HG02870 (cell line): ENCODE measurements at regions not wholly inside any gene's neighbourhood (a gene's known extent, or its start where the extent isn't known, plus 50 kb on each side); places are given as distances from the start of the nearest gene placed in this dataset.
"Not testable (repeated sequence)": the region's sequence is repeated elsewhere in the genome, so short reads cannot be mapped to it uniquely, and the experiment has no call there.

ENCODE experiments used
- ATAC-seq: cut with Tn5 transposase; IDR thresholded peaks from one replicate; pipeline ENCODE4 v1.9.1; 2021; ENCODE audit warnings: mild to moderate bottlenecking, moderate library complexity; ENCODE audit not compliant: unreplicated experiment

DNA sequence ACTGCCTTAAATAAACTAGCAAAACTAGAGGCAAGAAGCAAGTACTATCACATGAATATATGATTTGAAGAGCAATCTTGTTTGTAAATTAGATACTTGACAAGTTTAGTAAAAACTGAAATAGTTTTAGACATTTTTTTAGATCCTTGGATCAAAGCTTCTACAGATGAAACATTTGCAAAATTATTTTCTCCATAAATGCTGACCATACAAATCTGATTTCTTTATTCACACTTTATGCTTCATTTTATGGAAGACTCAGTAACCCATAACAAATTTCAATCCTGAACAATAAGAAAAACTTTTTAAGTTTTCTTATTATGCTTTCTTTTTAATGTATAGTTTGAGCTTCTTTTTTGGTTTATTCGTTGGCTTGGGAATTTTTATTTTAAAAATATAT lies 750.2 kb upstream of the SLITRK5 start:
- ATAC-seq, result no peak

- ATAC-seq, result no peak
Observed at GRCh38 chr13:86922936-86923335, 748.2 kb upstream of the SLITRK5 start.

GRCh38 chr13:86926916-86927315 lies 744.3 kb upstream of the SLITRK5 start:
- ATAC-seq, result not testable (repeated sequence)

GRCh38 chr13:86932776-86933334 lies 738.3 kb upstream of the SLITRK5 start:
- ATAC-seq, result no peak

GRCh38 chr13:86933676-86934075 lies 737.5 kb upstream of the SLITRK5 start:
- no peak for ATAC-seq

GRCh38 chr13:86937316-86937715 lies 733.9 kb upstream of the SLITRK5 start:
- ATAC-seq, result no peak

GRCh38 chr13:86945584-86945983 lies 725.6 kb upstream of the SLITRK5 start:
- ATAC-seq, result no peak

DNA sequence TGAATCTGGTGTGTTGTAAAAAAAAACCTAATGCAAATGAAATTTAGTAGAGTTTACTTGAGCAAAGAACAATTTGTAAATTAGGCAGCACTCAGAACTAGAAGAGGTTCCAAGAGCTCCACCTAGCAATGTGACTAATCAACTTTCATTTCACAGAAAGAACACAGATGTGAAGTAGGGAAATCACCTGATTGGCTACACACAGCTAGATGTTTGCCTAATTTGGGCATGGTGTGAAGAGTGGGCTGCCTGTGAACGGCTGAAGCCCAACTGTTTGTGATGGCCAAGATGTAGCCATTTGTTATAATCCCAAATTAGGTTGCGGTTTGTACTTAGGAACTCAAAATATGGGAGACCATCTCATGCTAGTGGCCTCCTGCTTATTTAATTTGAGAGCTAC lies 724.4 kb upstream of the SLITRK5 start:
- ATAC-seq, result no peak

GRCh38 chr13:86954341-86954740 lies 716.8 kb upstream of the SLITRK5 start:
- no peak for ATAC-seq

- no peak for ATAC-seq
Observed at GRCh38 chr13:86960876-86961275, 710.3 kb upstream of the SLITRK5 start.

- ATAC-seq, result no peak
Observed at GRCh38 chr13:86974251-86974994, 696.7 kb upstream of the SLITRK5 start.

DNA sequence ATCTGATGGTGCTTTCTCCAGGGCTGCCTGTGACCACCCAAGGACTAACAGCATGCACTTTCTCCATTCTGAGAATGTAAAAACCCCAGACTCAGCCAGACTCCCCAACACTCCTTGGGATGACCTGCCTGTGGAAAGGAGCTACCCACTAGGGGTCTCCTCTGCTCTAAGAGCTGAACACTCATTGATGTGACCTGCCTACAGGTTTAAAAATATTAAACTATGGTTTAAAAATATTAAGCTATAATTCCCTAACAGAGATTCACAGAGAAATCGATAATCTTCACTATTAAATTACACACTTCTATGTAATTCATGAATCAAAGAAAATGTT lies 696.2 kb upstream of the SLITRK5 start:
- no peak for ATAC-seq

- ATAC-seq, result no peak
Observed at GRCh38 chr13:86976521-86977324, 694.4 kb upstream of the SLITRK5 start.

DNA sequence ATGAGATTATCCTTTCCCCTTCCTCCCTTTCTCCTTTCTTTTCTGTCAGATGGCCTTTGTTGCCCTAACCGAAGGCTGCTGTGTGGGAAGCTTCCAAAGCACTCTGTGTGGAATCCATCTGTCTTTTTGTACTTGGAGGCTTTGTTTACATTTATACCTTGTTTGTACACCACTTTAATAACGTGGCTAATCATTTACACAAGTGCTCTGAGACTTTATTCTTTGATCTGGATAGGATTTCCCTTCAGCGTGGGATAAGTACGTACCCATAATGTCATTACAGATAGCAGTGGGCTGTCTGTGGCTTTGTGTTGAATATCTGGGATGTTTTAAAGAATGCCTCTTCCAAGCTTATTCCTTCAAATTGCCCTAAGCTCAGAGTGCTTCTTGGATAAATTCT lies 684.7 kb upstream of the SLITRK5 start:
- ATAC-seq, result no peak

GRCh38 chr13:86992251-86992650 lies 678.9 kb upstream of the SLITRK5 start:
- no peak for ATAC-seq

DNA sequence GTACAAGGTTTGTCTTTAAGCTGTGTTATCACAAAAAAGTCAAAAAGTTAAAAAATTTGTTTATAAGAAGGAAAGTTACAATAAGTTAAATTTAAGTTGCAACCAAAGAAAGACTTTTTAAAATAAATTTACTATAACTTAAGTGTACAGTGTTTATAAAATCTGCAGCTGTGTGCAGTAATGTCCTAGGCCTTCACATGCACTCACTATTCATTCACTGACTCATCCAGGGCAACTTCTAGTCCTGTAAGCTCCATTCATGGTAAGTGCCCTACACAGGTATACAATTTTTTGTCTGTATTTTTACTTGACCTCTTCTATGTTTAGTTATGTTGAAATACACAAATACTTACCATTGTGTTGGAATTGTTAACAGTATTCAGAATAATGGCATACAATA lies 667.9 kb upstream of the SLITRK5 start:
- no peak for ATAC-seq

- ATAC-seq, result no peak
Observed at GRCh38 chr13:87005511-87005910, 665.7 kb upstream of the SLITRK5 start.

DNA sequence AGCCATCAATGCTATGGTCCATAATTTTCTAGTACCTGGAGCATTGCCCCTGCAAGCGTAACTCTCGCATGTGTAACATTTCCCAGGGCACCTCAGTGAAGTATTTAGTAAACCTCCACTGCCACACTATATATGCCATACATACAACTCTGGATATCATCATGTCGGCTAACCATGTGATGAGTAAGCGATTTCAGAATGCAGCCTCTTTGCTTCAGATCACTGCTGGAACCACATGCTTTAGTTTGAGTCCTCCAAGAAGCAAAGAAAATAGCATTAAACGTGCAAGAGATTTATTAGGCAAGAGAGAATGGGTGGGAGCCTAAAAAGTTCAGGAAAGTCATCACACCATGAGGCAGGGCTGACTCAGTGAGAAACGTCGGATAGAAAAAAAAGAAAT lies 635.6 kb upstream of the SLITRK5 start:
- ATAC-seq, result no peak

- no peak for ATAC-seq
Observed at GRCh38 chr13:87042946-87043345, 628.2 kb upstream of the SLITRK5 start.

DNA sequence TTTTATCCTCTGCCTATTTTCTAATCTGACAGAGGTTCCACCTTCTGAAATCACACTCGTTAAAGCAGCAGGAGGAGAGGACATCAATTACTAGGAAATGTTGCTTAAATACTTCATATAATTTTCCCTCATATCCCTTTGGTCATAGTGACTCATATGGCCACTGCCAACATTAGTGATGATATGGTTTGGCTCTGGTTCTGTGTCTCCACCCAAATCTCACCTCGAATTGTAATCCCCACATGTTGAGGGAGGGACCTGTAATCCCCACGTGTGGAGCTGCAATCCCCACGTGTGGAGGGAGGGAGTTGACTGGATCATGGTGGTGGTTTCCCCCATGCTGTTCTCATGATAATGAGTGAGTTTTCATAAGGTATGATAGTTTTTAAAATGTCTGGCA lies 618.4 kb upstream of the SLITRK5 start:
- no peak for ATAC-seq

GRCh38 chr13:87057807-87058520 lies 613.2 kb upstream of the SLITRK5 start:
- ATAC-seq, result no peak
